ENCODE measurements at regions not wholly inside any gene's neighbourhood (a gene's known extent, or its start where the extent isn't known, plus 50 kb on each side); places are given as distances from the start of the nearest gene placed in this dataset.
A peak's percentile ranks its signal among the peaks of the same experiment; 100 is the strongest.

DNA sequence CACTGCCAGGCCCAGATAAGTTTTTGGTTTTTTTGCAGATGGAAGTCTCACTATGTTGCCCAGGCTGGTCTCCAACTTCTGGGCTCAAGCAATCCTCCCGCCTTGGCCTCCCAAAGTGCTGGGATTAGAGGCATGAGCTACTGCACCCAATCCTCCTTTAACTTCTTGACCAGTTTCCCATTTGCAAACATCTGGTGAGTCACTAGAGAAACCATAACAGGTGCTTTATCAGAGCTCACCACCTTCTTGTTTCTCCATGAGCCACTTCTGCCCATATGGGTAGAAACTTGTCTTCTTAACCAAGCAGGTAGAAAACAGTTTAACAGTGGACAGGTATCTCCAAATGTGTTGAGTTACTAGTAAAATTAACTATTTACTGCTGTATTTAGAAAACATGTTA is 128.4 kb upstream of the AP1S2 start:
- no peak for DNase-seq (ENCODE audit: low spot score)

DNA sequence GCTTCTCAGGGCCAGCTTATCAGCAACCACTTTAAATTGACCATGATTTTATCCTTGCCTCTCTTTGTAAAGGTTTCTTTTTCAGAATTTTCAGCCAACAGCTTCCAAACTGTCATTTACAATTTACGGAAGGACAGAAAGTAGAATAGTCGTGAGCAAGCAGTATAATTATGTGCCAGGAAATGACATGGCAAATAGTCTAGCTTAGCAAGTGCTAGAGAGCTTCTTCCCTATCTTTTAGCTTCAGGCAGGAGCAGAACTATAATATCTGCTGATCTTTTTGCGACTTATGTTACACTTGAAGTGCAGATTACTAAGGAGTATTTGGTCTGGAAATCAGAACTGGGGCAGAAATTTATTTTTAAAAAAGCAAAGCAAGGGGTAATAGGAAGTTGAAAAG is 123.0 kb upstream of the AP1S2 start:
- no peak for DNase-seq (ENCODE audit: low spot score)

GRCh38 chrX:15976396-15976795 is 121.8 kb upstream of the AP1S2 start:
- DNase-seq (ENCODE audit: low spot score): no peak

- no peak for DNase-seq (ENCODE audit: low spot score)
Measured at GRCh38 chrX:15973946-15974345, 119.3 kb upstream of the AP1S2 start.

DNA sequence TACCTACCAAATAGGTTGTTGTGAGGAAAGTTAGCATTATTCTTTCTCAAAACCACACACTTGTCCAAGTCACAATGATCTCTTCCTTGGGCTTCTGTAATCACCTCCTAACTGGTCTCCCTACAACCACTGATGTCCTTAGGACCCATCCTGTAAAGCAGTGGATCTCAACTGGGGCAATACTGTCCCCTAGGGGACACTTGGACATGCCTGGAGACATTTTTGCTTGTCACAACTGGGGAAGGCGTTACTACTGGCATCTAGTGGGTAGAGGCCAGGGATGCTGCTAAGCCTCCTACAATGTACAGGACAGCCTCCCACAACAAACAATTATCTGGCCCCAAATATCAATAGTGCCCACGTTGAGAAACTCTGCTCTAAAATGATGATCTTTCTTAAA is 118.7 kb upstream of the AP1S2 start:
- DNase-seq (ENCODE audit: low spot score): peak; percentile 20

GRCh38 chrX:15971696-15972095 is 117.1 kb upstream of the AP1S2 start:
- no peak for DNase-seq (ENCODE audit: low spot score)

DNA sequence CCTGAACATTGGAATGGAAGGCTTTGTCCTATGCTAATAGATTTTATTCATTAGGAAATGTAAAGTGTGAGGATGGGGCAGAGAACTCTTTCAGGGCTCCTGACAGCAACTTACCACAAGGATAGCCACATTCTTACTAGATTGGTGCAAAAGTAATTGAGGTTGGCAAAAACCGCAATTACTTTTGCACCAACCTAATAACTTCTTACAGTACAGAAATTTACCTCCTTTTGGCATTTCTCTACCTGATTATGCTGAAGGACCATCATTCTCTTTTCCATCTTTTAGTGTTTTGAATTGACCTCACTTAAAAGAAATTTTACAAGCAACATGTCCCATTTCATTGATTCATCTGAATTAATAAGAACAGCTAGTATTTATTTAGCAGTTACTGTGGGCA is 109.2 kb upstream of the AP1S2 start:
- no peak for DNase-seq (ENCODE audit: low spot score)

DNA sequence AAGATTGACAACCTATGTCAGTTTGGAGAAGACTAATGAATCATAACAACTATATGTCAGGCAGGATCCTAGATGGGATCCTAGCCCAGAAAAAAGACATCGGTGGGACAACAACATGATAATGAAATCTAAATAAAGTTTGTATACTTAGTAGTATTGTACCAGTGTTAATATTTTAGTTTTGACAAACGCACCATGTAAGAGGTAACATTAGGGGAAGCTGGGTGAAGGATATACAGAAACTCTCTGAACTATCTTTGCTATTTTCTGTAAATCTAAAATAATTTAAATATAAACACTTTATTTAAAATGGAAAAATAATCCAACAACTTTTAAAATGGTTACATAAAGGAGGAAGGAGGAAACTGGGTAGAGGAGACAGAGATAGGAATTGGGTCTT is 105.6 kb upstream of the AP1S2 start:
- no peak for DNase-seq (ENCODE audit: low spot score)

GRCh38 chrX:15956681-15957080 is 102.1 kb upstream of the AP1S2 start:
- DNase-seq (ENCODE audit: low spot score): no peak

DNA sequence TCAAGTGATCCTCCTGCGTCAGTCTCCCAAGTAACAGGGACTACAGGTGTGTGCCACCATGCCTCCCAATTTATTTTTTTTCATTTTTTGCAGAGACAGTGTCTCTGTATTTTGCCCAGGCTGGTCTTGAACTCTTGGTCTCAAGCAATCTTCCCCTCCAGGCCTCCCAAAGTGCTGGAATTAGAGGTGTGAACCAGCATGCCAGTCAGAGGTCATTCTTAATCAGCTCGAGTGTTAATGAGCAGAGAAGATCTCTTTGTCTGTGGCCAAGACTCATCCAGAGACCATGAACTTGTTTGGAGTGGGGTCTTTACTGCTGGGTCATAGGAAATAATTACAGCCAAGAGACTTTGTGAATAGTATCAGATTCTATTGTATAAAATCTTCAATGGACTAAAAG is 99.2 kb upstream of the AP1S2 start:
- DNase-seq (ENCODE audit: low spot score): no peak

DNA sequence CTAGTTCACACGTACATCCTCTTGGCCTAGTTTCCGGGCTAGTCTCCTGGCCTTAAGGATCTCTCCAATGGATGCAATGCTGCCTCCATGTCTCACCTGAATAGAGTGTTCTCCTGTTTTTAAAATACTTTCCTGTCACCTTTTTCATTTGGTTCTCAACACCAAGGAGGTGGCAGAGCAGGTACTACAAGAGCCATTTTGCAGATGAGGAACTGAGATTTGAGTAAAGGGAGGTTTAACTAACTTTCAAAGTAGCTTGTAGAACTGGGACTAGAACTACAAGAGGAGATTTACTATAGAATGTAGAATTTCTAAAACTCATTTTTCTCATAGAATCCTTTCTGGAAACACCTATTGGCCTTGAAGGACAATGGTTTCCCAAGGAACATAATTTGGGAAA is 97.6 kb upstream of the AP1S2 start:
- DNase-seq (ENCODE audit: low spot score): no peak

DNA sequence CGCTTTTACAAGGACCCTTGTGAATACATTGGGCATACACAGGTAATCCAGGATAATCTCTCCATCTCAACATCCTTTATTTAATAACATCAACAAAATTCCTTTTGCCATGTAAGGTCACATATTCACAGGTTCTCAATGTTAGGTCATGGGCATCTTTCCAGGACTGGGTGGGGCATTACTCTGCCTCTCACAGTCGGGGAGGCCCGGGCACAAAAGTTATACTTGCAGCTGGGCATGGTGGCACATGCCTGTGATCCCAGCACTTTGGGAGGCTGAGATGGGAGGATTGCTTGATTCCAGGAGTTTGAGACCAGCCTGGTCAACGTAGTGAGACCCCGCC is 93.7 kb upstream of the AP1S2 start:
- no peak for DNase-seq (ENCODE audit: low spot score)

- peak; percentile 34 for DNase-seq (ENCODE audit: low spot score)
Measured at GRCh38 chrX:15947648-15948317, 93.2 kb upstream of the AP1S2 start.

DNA sequence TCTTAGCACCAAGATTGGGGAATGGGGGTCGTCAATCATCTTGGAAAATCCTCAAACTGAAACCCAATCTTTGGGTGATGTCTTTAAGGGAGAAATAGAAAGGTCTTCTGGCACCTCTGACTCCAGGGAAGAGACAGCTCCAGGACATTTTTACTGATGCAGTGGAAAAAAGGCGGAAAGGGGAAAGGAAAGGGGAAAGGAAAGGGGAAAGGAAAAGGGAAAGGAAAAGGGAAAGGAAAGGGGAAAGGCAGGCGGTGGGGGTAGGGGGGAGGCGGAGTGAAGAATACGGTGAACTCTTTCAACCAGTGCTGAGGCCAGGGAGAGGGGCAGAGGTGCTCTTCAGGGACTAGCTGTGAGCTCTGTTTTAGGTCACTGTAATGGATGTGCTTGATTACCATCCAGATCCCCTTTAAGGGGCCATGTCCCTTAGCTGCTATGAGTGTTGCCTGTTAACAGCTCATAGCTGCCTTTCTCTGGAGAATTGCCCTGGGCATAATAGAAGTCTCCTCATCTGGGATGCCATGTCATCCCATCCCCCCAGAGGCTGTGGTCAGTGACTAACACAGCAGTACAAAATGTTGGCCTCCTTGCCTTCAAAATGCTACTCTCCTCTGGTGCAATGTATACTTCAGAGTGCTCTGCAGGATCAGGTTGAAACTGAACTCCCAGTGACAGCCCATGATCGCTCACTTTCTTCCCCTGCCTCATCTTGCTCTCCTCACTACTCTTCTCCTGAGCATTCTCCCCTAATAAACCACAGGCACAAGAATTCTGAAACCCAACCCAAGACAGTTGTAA is 92.4 kb upstream of the AP1S2 start:
- peak; percentile 32 for DNase-seq (ENCODE audit: low spot score)

DNA sequence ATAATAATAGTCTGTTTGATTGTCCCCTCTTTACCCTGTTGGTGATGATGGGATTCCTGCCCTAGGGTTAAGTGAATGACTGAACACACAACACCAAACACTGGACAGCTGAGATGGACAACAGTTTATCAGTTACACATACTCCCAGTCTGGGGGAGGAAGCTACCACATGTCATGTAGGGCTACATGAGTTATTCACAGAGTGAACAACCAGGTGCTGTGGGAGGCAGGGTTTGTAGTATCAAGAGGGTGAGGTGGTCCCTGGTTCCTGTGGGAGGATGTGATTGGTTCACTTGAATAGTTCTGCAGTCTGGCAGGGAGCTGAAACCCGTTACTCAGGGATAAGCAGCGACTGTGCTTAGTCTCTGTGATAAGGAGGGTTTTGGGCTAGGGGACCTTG is 88.8 kb upstream of the AP1S2 start:
- DNase-seq (ENCODE audit: low spot score): no peak

DNA sequence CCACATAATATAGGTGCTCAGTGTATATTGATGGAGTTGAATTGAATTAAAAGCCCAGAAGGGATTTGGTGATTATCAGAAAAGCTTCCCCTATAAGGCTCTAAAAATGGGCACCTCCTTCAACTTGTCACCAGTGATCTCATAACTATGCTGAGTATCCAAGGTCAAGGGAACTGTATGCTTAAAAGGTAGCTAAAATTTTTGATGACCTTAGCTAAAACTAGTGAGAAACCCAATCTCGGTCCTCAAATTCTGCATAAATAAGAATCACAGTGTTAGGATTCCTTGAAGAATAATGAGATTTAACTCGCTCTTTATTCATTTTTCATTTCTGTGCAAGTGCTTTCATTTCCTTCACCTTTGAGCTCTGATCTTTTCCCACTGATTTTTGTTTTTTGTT is 87.7 kb upstream of the AP1S2 start:
- DNase-seq (ENCODE audit: low spot score): no peak

DNA sequence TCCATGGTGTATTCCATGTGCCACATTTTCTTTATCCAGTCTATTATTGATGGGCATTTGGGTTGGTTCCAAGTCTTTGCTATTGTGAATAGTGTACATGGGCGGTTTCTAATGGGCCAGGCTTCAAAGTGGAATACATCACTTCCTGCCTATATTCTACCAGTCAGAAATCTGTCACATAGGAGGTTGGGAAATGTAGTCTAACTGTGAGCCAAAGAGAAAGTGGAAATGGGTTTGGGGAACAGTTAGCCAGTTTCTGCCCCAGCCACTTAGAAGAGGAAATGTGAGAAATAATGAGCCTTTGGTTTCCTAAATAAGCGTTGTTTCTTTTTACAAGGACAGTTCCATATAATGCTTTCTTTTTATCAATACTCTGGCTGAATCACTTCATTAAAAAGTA is 85.1 kb upstream of the AP1S2 start:
- no peak for DNase-seq (ENCODE audit: low spot score)

DNA sequence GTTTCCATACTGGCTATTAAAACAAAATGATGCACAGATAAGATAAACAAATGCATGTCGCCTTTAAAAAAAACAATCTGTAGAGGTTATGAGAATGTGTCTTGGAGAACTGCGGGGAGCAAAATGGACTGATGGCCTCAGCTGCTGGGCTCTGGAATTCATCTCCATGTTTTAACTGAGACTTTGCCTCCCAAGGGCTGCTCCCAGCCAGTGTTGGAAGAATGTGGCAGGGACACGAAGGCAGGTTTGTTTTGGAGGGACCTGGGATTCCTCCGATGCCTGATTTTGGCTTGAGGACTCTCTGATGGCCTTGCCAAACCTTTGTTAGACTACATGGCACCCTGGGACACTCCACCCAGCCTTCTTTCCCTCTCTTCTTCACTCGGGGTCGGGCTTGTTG is 83.5 kb upstream of the AP1S2 start:
- no peak for DNase-seq (ENCODE audit: low spot score)

GRCh38 chrX:15931362-15931761 is 76.7 kb upstream of the AP1S2 start:
- no peak for DNase-seq (ENCODE audit: low spot score)

GRCh38 chrX:15930585-15930984 is 76.0 kb upstream of the AP1S2 start:
- DNase-seq (ENCODE audit: low spot score): peak; percentile 19

DNA sequence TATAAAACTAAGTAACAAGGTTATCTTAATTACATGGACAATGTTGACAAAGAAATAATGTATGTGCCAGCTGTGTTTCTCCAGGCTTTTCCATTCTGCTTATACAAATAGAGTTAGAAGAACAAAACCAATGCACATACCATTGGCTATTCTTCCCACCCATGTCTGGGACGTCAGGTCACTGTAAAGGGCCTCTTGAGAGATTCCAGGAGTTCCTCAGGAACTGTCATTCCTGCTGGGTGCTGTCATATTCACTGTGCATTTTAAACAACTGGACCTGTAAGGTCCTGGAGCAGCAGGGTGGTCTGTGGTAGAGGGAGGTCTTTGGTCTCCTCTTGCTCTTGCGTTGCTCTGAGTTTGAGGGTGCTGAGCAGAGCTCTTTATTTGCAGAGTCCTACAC is 74.6 kb upstream of the AP1S2 start:
- peak; percentile 36 for DNase-seq (ENCODE audit: low spot score)

- no peak for DNase-seq (ENCODE audit: low spot score)
Measured at GRCh38 chrX:15926622-15927021, 72.0 kb upstream of the AP1S2 start.

DNA sequence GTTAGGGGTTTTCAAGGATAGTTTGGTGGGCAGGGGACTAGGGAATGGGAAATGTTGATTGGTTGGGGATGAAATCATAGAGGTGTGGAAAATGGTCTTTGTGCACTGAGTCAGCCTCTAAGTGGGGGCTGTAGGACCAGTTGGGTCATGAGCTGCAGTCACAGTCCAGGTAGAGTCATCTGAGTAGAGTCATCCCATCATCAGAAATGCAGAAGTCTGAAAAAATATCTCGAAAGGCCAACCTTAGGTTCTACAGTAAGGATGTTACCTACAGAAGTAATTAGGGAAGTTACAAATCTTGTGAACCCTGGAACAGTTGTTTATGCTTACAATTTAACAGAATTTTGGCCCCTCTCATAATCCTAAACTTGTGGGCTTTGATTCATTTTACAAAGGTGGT is 63.4 kb upstream of the AP1S2 start:
- no peak for DNase-seq (ENCODE audit: low spot score)

GRCh38 chrX:15916704-15917084 is 62.1 kb upstream of the AP1S2 start:
- no peak for DNase-seq (ENCODE audit: low spot score)

Data from hepatic stellate cell (primary cell).